GM21360 (cell line): ENCODE measurements at regions not wholly inside any gene's neighbourhood (a gene's known extent, or its start where the extent isn't known, plus 50 kb on each side); places are given as distances from the start of the nearest gene placed in this dataset.

Experiments
- ATAC-seq: cut with Tn5 transposase; IDR thresholded peaks from one replicate; pipeline ENCODE4 v1.9.1; 2021; ENCODE audit warnings: mild to moderate bottlenecking, moderate library complexity; ENCODE audit not compliant: unreplicated experiment

- ATAC-seq: no peak
These were observed 67.9 kb upstream of the ZNF648 start for GRCh38 chr1:182129398-182129797.

DNA sequence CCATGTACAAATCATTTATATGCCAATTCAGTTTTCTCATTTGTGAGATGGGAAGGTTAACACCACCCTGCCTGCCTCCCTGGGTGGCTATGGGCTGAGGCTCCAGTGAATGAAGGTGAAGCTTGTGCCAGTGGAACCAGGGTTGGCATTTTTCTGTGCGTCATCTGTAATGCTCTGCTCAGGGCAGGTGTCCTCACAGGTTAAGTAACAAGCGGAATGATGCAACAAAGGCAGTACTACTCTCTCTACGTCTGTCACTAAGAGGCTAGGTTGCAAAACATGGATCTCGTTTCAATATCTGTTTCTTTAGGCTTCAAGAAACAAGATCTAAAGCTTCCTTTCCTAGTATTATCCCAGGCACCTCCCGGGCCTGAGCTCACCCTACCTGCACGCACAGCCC is 67.0 kb upstream of the ZNF648 start:
- ATAC-seq: no peak

GRCh38 chr1:182127656-182128055 is 66.1 kb upstream of the ZNF648 start:
- ATAC-seq: no peak

DNA sequence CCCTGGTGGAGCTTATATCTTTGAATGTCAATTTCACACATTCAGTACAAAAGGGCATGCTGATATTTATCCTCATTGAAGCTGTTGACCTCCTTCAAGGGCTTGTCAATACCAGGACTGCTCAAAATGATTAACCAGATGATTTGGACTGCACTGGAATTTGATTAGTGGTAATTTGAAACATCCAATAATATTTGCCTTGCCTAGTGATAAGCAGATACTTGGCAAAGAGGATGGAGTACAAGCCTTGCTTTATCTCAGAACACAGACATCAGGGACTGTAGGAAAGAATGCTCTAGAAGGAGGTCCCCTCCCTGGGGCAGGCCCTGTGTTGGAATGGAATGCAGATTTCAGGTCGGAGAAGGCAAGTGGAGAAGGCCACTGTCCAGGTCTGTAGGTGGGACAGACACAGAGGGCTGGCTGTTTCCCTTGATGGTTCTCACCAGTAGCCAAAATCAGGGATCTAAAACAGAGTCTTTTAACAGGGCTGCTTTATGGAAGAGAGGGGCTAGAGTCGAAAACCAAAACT is 64.8 kb upstream of the ZNF648 start:
- ATAC-seq: no peak

GRCh38 chr1:182122913-182123260 is 61.4 kb upstream of the ZNF648 start:
- ATAC-seq: no peak

DNA sequence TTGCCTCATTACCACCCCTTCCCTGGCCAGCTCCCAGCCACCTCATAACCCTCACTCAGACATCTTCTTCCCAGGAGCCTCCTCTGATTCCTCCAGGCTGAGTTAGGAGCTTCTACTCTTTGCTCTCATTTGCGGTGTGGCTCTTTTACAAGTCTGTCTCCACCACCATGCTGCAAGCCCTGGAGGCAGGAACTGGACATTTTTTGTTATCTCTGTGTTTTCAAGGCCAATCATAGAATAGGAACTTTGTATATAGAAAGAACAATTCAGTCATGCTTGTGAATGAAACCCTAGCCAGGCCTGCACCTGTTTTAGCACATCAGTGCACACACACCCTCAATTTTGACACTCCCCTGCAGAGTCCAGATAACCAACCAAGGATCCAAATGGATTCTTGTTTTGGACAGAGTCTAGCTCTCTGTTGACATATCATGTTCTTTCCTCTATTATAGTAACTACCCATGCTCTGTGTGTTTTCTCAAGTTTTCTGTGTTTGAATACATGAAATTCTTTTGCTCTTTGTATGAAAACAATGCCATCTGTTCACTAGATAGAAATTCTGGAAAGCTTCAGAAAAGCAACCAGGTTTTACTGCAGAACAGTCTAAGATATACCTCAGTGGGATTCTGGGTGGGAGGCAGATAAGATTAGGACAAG is 60.9 kb upstream of the ZNF648 start:
- no peak for ATAC-seq

- no peak for ATAC-seq
These were observed 60.3 kb upstream of the ZNF648 start for GRCh38 chr1:182121787-182122186.

DNA sequence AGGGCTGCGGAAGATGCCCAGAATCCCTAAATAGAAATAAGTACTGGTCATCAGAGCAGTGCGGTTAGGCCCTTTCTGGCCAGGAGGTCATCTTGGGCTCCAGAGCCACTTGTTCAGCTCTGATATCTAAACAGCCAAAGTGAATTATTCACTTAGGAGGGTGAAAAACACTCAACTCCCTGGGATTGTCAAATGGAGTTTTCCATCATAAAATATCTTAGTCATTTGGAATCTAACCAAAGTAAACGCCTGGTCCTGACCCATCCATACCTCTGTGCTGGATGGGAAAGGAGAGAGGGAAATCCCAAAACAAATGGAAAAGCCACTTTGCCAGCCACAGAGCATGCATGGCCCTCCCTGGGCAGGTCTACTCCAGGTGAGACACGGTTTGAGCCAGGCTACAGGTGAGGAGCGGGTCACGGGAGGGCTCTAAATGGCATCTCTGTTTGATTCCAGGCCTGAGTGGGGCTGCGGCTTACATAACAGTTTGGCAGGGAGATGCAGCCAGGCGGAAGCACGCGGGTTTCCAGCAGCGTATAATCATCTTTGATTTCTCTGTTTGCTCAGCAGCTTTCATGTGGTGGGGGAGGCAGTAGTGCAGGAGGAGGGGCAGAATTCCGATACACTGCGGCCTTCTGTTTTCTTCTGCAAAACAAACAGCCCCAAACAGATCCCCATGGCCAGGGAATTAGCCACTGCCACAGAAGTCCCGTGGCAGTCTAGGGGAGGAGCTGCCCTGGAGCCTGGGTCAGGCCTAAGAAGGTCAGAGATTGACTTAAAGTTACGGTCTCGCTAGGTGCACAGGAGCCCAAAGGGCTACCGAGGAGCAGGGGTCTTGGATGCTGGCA is 59.1 kb upstream of the ZNF648 start:
- no peak for ATAC-seq

- no peak for ATAC-seq
These were observed 58.1 kb upstream of the ZNF648 start for GRCh38 chr1:182119631-182120030.

DNA sequence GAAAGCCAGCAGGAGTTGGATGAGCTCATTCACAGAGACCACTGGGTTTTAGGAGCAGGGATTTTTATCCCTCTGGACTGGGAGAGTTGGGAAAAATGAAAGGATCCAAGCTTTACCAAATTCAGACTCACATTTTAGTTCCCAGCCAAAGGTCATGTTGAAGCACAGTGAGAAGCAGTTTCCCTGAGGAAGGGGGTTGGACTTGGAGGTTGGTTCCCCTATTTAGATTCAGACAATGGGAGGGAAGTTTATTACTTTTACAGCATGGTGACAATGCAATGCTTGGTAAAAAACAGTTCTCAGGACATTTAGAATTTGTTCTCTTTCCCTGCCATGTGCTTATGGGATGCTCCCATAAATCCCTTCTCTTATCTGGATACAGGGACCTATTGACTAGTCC is 57.3 kb upstream of the ZNF648 start:
- ATAC-seq: no peak

GRCh38 chr1:182114627-182115023 is 53.1 kb upstream of the ZNF648 start:
- no peak for ATAC-seq

DNA sequence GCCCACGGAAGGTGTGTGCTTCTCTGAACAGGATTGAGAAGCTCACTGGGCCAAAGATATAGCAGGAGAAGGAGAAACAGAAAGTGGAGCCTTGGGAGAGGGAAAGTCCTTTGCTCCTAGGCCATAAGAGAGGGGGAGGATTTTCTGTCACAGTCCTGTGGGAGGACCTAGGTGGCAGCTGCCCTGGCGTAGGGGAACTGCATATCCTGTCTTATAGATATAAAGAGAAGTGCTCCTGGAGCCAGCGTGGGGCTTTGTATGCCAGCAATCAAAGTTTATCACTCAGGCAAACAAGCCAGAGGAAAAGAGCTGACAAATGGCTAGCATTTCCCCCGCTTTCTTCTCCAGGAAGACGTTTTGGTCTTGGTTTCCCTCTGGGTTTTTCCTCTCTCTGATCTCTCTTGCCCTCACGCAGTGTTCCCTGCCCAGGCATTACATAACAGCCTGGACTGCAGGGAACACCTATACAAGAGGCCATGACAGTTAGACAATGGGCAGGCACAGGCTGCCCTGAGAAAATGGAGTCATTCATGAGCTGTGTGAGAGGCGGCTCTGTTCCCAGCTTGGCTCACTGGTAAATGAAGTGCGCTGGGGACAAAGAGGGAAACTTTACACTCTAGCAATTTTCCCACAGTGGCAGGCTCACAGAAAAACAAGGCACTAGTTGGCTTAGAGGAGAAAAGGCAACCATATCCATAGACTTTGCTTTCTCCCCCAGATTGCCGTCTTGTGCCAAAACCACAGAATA is 52.5 kb upstream of the ZNF648 start:
- ATAC-seq: no peak

- no peak for ATAC-seq
These were observed 50.0 kb upstream of the ZNF648 start for GRCh38 chr1:182111496-182111895.
